Vagina (tissue), 2 donors: ENCODE measurements at regions not wholly inside any gene's neighbourhood (a gene's known extent, or its start where the extent isn't known, plus 50 kb on each side); places are given as distances from the start of the nearest gene placed in this dataset.

Experiments
- DNase-seq, 2 donors: peaks; one replicate each; pipeline ENCODE4 v3.0.0-alpha.2; 2017; ENCODE audit errors: extremely low spot score in 2 of 2
- H3K27ac ChIP-seq: fragments of 200-600 bp; sonication (generic); one replicate; pipeline ENCODE4 v1.5.1; 2019
- H3K27me3 ChIP-seq: fragments of 200-600 bp; sonication (generic); one replicate; pipeline ENCODE4 v1.5.1; 2019
- H3K36me3 ChIP-seq, 2 donors: fragments of 200-600 bp; sonication (generic); one replicate each; pipeline ENCODE4 v1.5.1; 2017 to 2019
- H3K4me1 ChIP-seq: fragments of 200-600 bp; sonication (generic); one replicate; pipeline ENCODE4 v1.5.1; 2019
- H3K4me3 ChIP-seq, 2 donors: fragments of 200-600 bp; sonication (generic); 1 replicate in 1 of 2; 2 replicates in 1 of 2; pipeline ENCODE4 v1.5.1; 2016 to 2019
- H3K9me3 ChIP-seq: fragments of 200-600 bp; sonication (generic); one replicate; pipeline ENCODE4 v1.5.1; 2019
- CTCF ChIP-seq, 3 experiments: fragments of 450-650 bp in 2 of 3; fragments of 200-600 bp in 1 of 3; sonication (generic) in 1 of 3; IDR thresholded peaks; one replicate each; pipeline ENCODE4 v1.5.1; 2017 to 2019; ENCODE audit warnings: antibody characterized with exemption in 3 of 3, mild to moderate bottlenecking in 2 of 3, moderate library complexity in 2 of 3
- POLR2A ChIP-seq, 2 donors: fragments of 450-650 bp; IDR thresholded peaks; one replicate each; pipeline ENCODE4 v1.6.1; 2017; ENCODE audit warnings: antibody characterized with exemption in 2 of 2, mild to moderate bottlenecking in 2 of 2, moderate library complexity in 2 of 2
- POLR2AphosphoS5 ChIP-seq, 2 donors: sonication (generic); formaldehyde crosslinking; IDR thresholded peaks; one replicate each; pipeline ENCODE4 v1.9.0; 2017; ENCODE audit warnings: antibody characterized with exemption in 2 of 2, mild to moderate bottlenecking in 2 of 2, low read depth in 1 of 2; ENCODE audit not compliant: insufficient read depth in 1 of 2
- intact Hi-C: fragments of 100-400 bp; cut with DNase I; formaldehyde crosslinking; loops from one replicate; pipeline ENCODE4 v1.15.1; 2023

DNA sequence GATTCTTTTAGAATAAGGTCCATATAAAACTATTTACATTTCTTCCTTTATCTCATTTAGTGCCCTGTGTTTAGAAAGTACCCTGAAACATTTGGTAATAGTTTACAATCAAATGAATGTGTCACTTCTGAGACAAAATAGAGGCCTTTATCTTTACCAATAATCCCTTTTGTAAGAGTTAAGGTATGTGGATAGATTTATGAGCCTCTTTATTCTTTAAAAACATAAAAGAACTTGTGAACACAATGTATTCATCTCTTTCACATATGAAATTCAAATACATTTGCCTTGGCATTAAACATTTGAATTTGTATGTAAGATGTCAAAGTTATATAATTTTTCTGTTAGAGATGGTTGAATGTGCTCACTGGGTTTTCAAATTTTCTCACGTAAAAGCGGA is 180.5 kb upstream of the CWC22 start:
- TF ChIP-seq CTCF (IDR thresholded peaks at IDR 0.05): no peak
- no peak for TF ChIP-seq POLR2AphosphoS5 (IDR thresholded peaks at IDR 0.05; ENCODE audit: insufficient read depth in 1 of 2, low read depth in 1 of 2)
- TF ChIP-seq POLR2A (IDR thresholded peaks at IDR 0.05): no peak
- Histone ChIP-seq H3K4me1 (no peaks in the 10 kb centered on the region), H3K4me3 (no peak overlapping the region), H3K9me3 (no peaks in the 10 kb centered on the region), H3K27ac (no peak overlapping the region), H3K36me3 (no peaks in the 10 kb centered on the region), H3K27me3 (no peaks in the 10 kb centered on the region)
- DNase-seq: no peak
- intact Hi-C loops: no loop called here

DNA sequence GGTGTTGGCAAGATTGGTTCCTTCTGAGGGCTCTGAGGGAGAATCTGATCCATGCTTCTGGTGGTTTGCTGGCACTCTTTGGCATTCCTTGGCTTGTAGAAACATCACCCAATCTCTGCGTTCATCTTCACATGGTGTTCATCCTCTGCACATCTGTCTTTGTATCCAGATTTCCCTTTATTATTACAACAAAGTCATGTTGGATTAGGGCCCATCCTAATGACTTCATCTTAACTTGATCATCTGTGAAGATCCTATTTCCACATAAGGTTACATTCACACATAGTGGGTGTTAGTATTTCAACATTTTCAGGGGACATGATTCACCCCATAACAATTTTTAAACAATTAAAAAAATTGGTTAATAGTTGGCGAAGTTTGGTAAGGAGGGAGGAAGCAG is 177.4 kb upstream of the CWC22 start:
- intact Hi-C loops: no loop called here
- no peaks in the 10 kb centered on the region for H3K4me1 ChIP-seq
- DNase-seq: no peak
- TF ChIP-seq POLR2A (IDR thresholded peaks at IDR 0.05): no peak
- TF ChIP-seq POLR2AphosphoS5 (IDR thresholded peaks at IDR 0.05; ENCODE audit: insufficient read depth in 1 of 2, low read depth in 1 of 2): no peak
- TF ChIP-seq CTCF (IDR thresholded peaks at IDR 0.05): no peak
- H3K36me3 ChIP-seq: no peaks in the 10 kb centered on the region
- no peaks in the 10 kb centered on the region for H3K27me3 ChIP-seq
- no peak overlapping the region for H3K27ac ChIP-seq
- H3K9me3 ChIP-seq: no peaks in the 10 kb centered on the region
- no peak overlapping the region for H3K4me3 ChIP-seq

- TF ChIP-seq POLR2A (IDR thresholded peaks at IDR 0.05) (no peak), CTCF (IDR thresholded peaks at IDR 0.05) (no peak), POLR2AphosphoS5 (IDR thresholded peaks at IDR 0.05; ENCODE audit: insufficient read depth in 1 of 2, low read depth in 1 of 2) (no peak)
- no peak overlapping the region for H3K27ac ChIP-seq
These were observed 173.4 kb upstream of the CWC22 start for GRCh38 chr2:180180511-180180910.

GRCh38 chr2:180177534-180177933 is 170.4 kb upstream of the CWC22 start:
- no peak overlapping the region for H3K27ac ChIP-seq
- H3K36me3 ChIP-seq: no peaks in the 10 kb centered on the region
- no peak overlapping the region for H3K4me3 ChIP-seq
- H3K9me3 ChIP-seq: no peaks in the 10 kb centered on the region
- TF ChIP-seq POLR2A (IDR thresholded peaks at IDR 0.05): no peak
- TF ChIP-seq CTCF (IDR thresholded peaks at IDR 0.05): no peak
- TF ChIP-seq POLR2AphosphoS5 (IDR thresholded peaks at IDR 0.05; ENCODE audit: insufficient read depth in 1 of 2, low read depth in 1 of 2): no peak
- DNase-seq: no peak
- H3K27me3 ChIP-seq: no peaks in the 10 kb centered on the region
- intact Hi-C loops: no loop called here
- no peaks in the 10 kb centered on the region for H3K4me1 ChIP-seq

More at GRCh38 chr2:180180511-180180910, 173.4 kb upstream of the CWC22 start:
- H3K27me3 ChIP-seq: no peaks in the 10 kb centered on the region
- H3K36me3 ChIP-seq: no peaks in the 10 kb centered on the region
- intact Hi-C loops: no loop called here
- no peak for DNase-seq
- no peaks in the 10 kb centered on the region for H3K9me3 ChIP-seq
- no peaks in the 10 kb centered on the region for H3K4me1 ChIP-seq
- no peak overlapping the region for H3K4me3 ChIP-seq

GRCh38 chr2:180175736-180176135 is 168.6 kb upstream of the CWC22 start:
- Histone ChIP-seq H3K4me3 (no peak overlapping the region), H3K36me3 (no peaks in the 10 kb centered on the region), H3K4me1 (no peaks in the 10 kb centered on the region), H3K27ac (no peak overlapping the region), H3K27me3 (no peaks in the 10 kb centered on the region), H3K9me3 (no peaks in the 10 kb centered on the region)
- no peak for DNase-seq
- no peak for TF ChIP-seq POLR2AphosphoS5 (IDR thresholded peaks at IDR 0.05; ENCODE audit: insufficient read depth in 1 of 2, low read depth in 1 of 2)
- TF ChIP-seq POLR2A (IDR thresholded peaks at IDR 0.05): no peak
- no peak for TF ChIP-seq CTCF (IDR thresholded peaks at IDR 0.05)
- intact Hi-C loops: no loop called here
